HG03175 (cell line): ENCODE measurements at regions not wholly inside any gene's neighbourhood (a gene's known extent, or its start where the extent isn't known, plus 50 kb on each side); places are given as distances from the start of the nearest gene placed in this dataset.

Experiments
- ATAC-seq: cut with Tn5 transposase; IDR thresholded peaks from one replicate; pipeline ENCODE4 v1.9.1; 2021; ENCODE audit warnings: mild to moderate bottlenecking, moderate library complexity; ENCODE audit not compliant: unreplicated experiment

GRCh38 chr5:160508780-160509361, 87.2 kb downstream of the PTTG1 start:
- ATAC-seq, result peak; percentile 71

DNA sequence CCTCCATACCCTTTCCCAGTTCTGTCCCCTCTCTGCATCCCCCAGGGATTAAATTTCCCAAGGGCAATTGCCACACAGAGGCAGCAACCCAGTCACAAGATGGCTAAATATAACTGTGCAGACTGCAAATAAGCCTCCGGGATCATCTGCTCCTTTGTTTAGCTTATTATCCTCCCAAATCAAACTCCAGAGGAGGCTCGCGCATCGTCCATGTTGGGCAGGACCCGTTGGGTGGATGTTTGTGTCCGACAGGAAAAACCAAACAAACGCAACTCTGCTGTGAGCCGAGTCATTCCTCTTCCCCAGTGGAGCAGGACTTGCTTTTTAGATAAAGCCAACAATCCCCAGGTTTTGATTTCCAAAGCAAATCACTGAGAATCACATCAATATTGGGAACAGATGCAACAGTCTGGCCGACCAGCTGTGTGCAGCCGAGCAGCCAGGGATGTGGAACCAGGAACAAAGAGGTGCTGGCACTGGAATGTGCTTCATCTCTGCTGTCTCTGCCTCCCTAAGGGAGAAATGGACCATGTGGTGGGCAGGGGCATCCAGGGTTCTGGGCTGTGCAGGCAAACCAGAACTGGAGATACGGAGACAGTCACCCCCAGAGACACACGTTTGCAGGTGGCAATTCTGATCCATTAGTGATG, 89.8 kb downstream of the PTTG1 start:
- ATAC-seq, result no peak
